ENCODE measurements at regions not wholly inside any gene's neighbourhood (a gene's known extent, or its start where the extent isn't known, plus 50 kb on each side); places are given as distances from the start of the nearest gene placed in this dataset.

GRCh38 chr4:120498678-120499077 lies 423.8 kb downstream of the PRDM5 start:
- TF ChIP-seq POLR2A (IDR thresholded peaks at IDR 0.05) (no peak), CTCF (IDR thresholded peaks at IDR 0.05) (no peak), EP300 (IDR thresholded peaks at IDR 0.05) (no peak)

All from ovary (tissue), 3 donors.